Activated T-cell treated with anti-CD3 and anti-CD28 coated beads, Interleukin-2, amount 50 U/mL, for 72 hours (primary cell): ENCODE measurements at regions not wholly inside any gene's neighbourhood (a gene's known extent, or its start where the extent isn't known, plus 50 kb on each side); places are given as distances from the start of the nearest gene placed in this dataset.

ENCODE experiments used
- ATAC-seq, 2 donors: fragments of 150-1000 bp; cut with Tn5 transposase; replicated peaks in 1 of 2; 2 replicates each; pipeline ENCODE4 v1.10.0; 2021; ENCODE audit warnings: moderate library complexity in 2 of 2, mild to moderate bottlenecking in 1 of 2
- DNase-seq, 2 donors: peaks; one replicate each; pipeline ENCODE4 v3.0.0; 2021 to 2022; ENCODE audit warnings: mixed read lengths in 1 of 2
- H3K27ac Mint-ChIP-seq: one replicate; pipeline ENCODE4 v1.8.0; 2022; ENCODE audit warnings: mild to moderate bottlenecking, moderate library complexity, mixed read lengths
- H3K27me3 Mint-ChIP-seq: one replicate; pipeline ENCODE4 v1.8.0; 2022; ENCODE audit warnings: low read depth, mixed read lengths
- H3K36me3 Mint-ChIP-seq, 2 donors: one replicate each; pipeline ENCODE4 v1.8.0; 2022; ENCODE audit warnings: mixed read lengths in 2 of 2, mild to moderate bottlenecking in 1 of 2; ENCODE audit not compliant: insufficient read depth in 2 of 2
- H3K4me1 Mint-ChIP-seq: one replicate; pipeline ENCODE4 v1.8.0; 2022; ENCODE audit warnings: low read depth, mixed read lengths
- H3K4me3 Mint-ChIP-seq, 2 donors: one replicate each; pipeline ENCODE4 v1.8.0; 2022; ENCODE audit warnings: mild to moderate bottlenecking in 2 of 2, mixed read lengths in 2 of 2, moderate library complexity in 2 of 2
- H3K9me3 Mint-ChIP-seq, 2 donors: one replicate each; pipeline ENCODE4 v1.8.0; 2022; ENCODE audit warnings: mixed read lengths in 2 of 2

DNA sequence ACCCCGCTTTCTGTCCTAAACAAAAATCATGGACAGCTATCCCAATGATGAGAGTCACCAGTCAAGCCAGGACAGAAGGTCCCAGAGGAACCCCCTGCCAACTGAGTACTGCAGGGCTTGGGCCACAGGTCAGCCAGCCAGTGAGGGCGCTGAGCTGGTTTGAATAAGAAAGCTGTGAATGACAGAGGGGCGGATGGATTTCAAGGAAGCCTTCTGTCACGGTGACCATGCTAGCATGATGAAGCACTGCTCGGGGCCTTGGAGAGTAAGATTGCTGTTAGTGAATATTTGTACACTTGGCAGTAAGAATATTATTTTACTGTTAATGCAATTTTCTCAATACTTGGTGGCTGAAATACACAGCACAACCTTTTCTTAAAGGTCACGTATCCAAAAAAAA is 734.0 kb upstream of the NR2F2 start:
- Mint-ChIP-seq H3K27me3 (peaks cover 14% of the 10 kb centered on the region), H3K9me3 (no peaks in the 10 kb centered on the region), H3K4me3 (no peak overlapping the region), H3K27ac (no peak overlapping the region), H3K4me1 (no peaks in the 10 kb centered on the region), H3K36me3 (no peaks in the 10 kb centered on the region)
- DNase-seq: no peak
- no peak for ATAC-seq

GRCh38 chr15:95598251-95598855 is 732.1 kb upstream of the NR2F2 start:
- peaks cover 20% of the 10 kb centered on the region for H3K27me3 Mint-ChIP-seq
- no peaks in the 10 kb centered on the region for H3K4me1 Mint-ChIP-seq
- H3K9me3 Mint-ChIP-seq: no peaks in the 10 kb centered on the region
- ATAC-seq: no peak
- DNase-seq: no peak
- H3K27ac Mint-ChIP-seq: no peak overlapping the region
- H3K4me3 Mint-ChIP-seq: no peak overlapping the region
- no peaks in the 10 kb centered on the region for H3K36me3 Mint-ChIP-seq

GRCh38 chr15:95600367-95600766 is 730.1 kb upstream of the NR2F2 start:
- Mint-ChIP-seq H3K9me3 (no peaks in the 10 kb centered on the region), H3K36me3 (no peaks in the 10 kb centered on the region), H3K27me3 (peaks cover 18% of the 10 kb centered on the region), H3K27ac (no peak overlapping the region), H3K4me1 (no peaks in the 10 kb centered on the region), H3K4me3 (no peak overlapping the region)
- DNase-seq (no peak), ATAC-seq (no peak)

DNA sequence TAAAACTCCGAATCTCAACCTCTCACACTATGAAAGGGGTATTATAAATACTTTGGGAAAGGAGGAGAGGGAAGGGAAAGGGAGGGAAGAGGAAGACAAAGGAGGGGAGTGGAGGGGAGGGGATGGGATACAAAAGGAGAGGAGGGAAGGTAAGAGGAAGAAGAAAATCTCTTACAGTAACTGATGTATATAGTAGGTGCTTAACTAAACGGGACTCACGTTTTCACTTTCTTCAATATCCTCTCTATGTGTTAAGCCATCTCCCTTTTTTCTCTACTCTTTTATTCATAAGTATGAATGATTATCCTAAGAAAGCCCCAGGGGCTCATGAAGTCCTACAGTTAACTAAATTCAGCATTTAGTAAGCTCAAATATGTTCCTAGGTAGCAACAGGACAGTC is 729.6 kb upstream of the NR2F2 start:
- ATAC-seq (no peak), DNase-seq (no peak)
- Mint-ChIP-seq H3K4me3 (no peak overlapping the region), H3K4me1 (no peaks in the 10 kb centered on the region), H3K27ac (no peak overlapping the region), H3K27me3 (peaks cover 13% of the 10 kb centered on the region), H3K9me3 (no peaks in the 10 kb centered on the region), H3K36me3 (no peaks in the 10 kb centered on the region)

DNA sequence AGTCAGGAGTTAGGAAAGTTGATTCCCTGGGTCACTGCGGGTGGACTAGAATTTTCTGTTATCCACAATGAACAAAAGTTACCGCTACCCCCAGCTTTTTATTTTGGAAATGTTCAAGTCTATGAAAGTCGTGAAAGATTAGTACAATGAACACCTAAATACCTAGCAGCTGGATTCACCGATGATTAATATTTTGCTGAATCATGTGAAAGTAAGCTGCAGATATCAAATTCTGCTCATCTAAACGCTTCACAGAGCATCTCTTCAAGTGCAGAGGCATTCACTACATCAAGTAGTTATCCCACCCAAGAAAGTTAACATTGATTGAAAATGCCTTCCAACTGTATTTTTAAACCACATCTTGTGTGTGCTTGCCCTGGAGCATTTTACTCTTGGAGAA is 729.0 kb upstream of the NR2F2 start:
- no peaks in the 10 kb centered on the region for H3K9me3 Mint-ChIP-seq
- peaks cover 13% of the 10 kb centered on the region for H3K27me3 Mint-ChIP-seq
- H3K27ac Mint-ChIP-seq: no peak overlapping the region
- ATAC-seq (no peak), DNase-seq (no peak)
- H3K36me3 Mint-ChIP-seq: no peaks in the 10 kb centered on the region
- no peak overlapping the region for H3K4me3 Mint-ChIP-seq
- H3K4me1 Mint-ChIP-seq: no peaks in the 10 kb centered on the region

GRCh38 chr15:95603802-95604201 is 726.7 kb upstream of the NR2F2 start:
- H3K4me1 Mint-ChIP-seq: no peaks in the 10 kb centered on the region
- ATAC-seq: no peak
- H3K9me3 Mint-ChIP-seq: no peaks in the 10 kb centered on the region
- peaks cover 13% of the 10 kb centered on the region for H3K27me3 Mint-ChIP-seq
- H3K4me3 Mint-ChIP-seq: no peak overlapping the region
- DNase-seq: no peak
- no peak overlapping the region for H3K27ac Mint-ChIP-seq
- no peaks in the 10 kb centered on the region for H3K36me3 Mint-ChIP-seq

DNA sequence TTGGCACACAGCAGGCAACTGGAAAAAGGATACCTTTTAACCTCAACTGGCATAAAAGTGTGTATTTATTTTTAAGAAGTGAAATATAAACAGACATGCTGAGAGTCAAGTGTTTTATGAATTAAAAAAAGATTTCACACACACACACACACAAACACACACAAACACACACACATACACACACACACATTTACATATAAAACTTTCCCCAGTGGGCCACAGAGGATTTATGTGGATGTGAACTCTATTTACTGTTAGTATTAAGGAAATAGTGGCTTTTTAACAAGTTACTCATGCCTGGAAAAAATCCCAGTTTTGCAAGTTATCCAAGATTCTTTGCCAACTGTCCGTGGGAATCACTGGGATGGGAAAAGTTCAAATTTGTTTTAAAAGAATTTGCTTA is 725.9 kb upstream of the NR2F2 start:
- H3K9me3 Mint-ChIP-seq: no peaks in the 10 kb centered on the region
- H3K4me1 Mint-ChIP-seq: no peaks in the 10 kb centered on the region
- no peak for DNase-seq
- H3K36me3 Mint-ChIP-seq: no peaks in the 10 kb centered on the region
- no peak overlapping the region for H3K4me3 Mint-ChIP-seq
- no peak for ATAC-seq
- H3K27ac Mint-ChIP-seq: no peak overlapping the region
- peaks cover 13% of the 10 kb centered on the region for H3K27me3 Mint-ChIP-seq

- Mint-ChIP-seq H3K4me3 (no peak overlapping the region), H3K36me3 (no peaks in the 10 kb centered on the region), H3K27me3 (peaks cover 13% of the 10 kb centered on the region), H3K27ac (no peak overlapping the region), H3K9me3 (no peaks in the 10 kb centered on the region), H3K4me1 (no peaks in the 10 kb centered on the region)
- no peak for ATAC-seq
- DNase-seq: no peak
Measured at GRCh38 chr15:95605098-95605497, 725.4 kb upstream of the NR2F2 start.

- ATAC-seq (no peak), DNase-seq (no peak)
- Mint-ChIP-seq H3K9me3 (no peaks in the 10 kb centered on the region), H3K4me1 (no peaks in the 10 kb centered on the region), H3K36me3 (no peaks in the 10 kb centered on the region), H3K4me3 (no peak overlapping the region), H3K27me3 (peaks cover 13% of the 10 kb centered on the region), H3K27ac (no peak overlapping the region)
Measured at GRCh38 chr15:95606551-95606950, 723.9 kb upstream of the NR2F2 start.

DNA sequence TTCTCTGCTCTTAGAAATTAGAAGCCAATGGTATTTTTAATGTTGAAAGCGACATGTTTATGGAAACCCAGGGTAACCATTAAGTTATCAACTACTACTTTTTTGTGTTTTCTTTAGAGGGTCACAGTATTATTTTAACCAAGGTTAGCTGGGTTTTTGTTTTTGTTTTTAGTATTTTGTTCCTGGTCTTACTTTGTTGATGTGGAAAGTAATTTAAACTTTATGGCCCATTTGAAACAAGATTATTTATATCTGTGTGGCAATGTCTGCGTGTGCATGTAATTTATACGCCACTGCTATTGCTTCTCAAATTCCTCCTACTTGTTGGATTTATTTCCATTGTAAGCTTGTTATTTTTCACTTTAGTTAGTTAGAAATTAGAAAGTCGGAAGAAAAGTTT is 722.1 kb upstream of the NR2F2 start:
- DNase-seq: no peak
- H3K4me3 Mint-ChIP-seq: no peak overlapping the region
- no peak overlapping the region for H3K27ac Mint-ChIP-seq
- no peaks in the 10 kb centered on the region for H3K4me1 Mint-ChIP-seq
- ATAC-seq: no peak
- no peaks in the 10 kb centered on the region for H3K36me3 Mint-ChIP-seq
- peaks cover 6% of the 10 kb centered on the region for H3K27me3 Mint-ChIP-seq
- H3K9me3 Mint-ChIP-seq: no peaks in the 10 kb centered on the region

DNA sequence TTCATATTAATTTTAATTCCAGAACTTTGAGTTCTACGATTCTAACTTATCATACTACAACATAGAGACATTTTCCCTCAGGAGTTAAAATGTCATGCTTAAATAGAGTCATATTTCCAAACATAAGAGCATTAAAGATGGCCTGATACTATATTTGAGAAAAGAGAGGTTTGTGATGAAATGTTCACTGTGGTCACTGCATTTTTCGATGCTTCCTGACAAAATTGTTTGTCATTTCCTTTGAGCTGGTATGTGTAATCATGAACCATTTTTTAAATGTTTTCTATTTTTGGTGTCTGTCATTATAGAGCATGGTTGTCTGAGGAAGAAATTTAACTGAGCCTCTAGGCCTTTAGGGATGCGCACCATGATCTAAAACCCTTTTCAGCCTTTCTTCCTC is 721.4 kb upstream of the NR2F2 start:
- ATAC-seq (no peak), DNase-seq (no peak)
- Mint-ChIP-seq H3K36me3 (no peaks in the 10 kb centered on the region), H3K4me1 (no peaks in the 10 kb centered on the region), H3K27ac (no peak overlapping the region), H3K27me3 (peaks cover 2% of the 10 kb centered on the region), H3K4me3 (no peak overlapping the region), H3K9me3 (no peaks in the 10 kb centered on the region)

DNA sequence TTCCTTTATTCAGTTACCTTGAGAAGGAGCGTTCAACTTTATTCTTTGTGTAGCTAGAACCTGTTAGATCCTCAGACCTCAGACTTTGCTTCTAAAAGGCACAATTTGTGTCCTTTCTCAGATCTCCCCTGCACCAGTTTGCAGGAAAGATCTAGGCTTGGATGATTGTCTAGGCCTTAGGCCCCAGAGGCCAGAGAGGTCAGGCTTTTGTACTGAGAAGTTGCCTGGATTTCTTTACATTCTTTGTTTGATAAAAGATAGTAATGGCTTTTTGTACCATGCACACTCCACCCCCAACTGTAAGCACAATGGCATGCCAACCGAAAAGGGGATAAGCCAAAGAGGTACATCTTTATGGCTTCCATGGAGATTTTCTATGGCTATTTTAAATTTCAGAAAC is 719.6 kb upstream of the NR2F2 start:
- H3K9me3 Mint-ChIP-seq: no peaks in the 10 kb centered on the region
- no peaks in the 10 kb centered on the region for H3K36me3 Mint-ChIP-seq
- H3K27ac Mint-ChIP-seq: no peak overlapping the region
- DNase-seq: no peak
- ATAC-seq: no peak
- H3K27me3 Mint-ChIP-seq: no peaks in the 10 kb centered on the region
- no peak overlapping the region for H3K4me3 Mint-ChIP-seq
- no peaks in the 10 kb centered on the region for H3K4me1 Mint-ChIP-seq

DNA sequence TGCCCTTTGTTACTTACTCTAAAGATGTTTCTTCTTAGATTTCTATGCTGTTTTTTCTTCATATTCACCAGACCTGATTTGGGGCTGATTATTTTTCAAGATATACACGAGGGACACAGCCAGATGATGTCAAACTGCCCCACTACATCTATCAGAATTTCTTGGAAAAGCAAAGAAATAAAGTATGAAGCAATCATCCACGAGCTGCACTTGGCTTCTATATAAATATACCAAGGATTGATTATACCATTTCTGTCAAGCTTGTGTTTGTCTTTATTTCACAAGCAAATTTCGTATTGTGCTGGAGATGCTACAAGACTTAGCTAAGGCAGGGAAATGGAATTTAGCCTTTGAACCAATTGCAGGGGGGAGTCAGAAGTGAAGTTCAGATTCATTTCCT is 715.1 kb upstream of the NR2F2 start:
- no peaks in the 10 kb centered on the region for H3K27me3 Mint-ChIP-seq
- ATAC-seq: no peak

GRCh38 chr15:95616306-95616705 is 714.2 kb upstream of the NR2F2 start:
- Mint-ChIP-seq H3K9me3 (peaks cover 0 to 2% of the 10 kb centered on the region in 2 donors), H3K36me3 (peaks cover 0 to 2% of the 10 kb centered on the region in 2 donors), H3K4me1 (peaks cover 10% of the 10 kb centered on the region), H3K4me3 (no peak overlapping the region), H3K27me3 (no peaks in the 10 kb centered on the region), H3K27ac (no peak overlapping the region)
- no peak for ATAC-seq
- no peak for DNase-seq

More for the DNA sequence above, 715.1 kb upstream of the NR2F2 start:
- H3K4me3 Mint-ChIP-seq: no peak overlapping the region
- no peak overlapping the region for H3K27ac Mint-ChIP-seq
- no peak for DNase-seq
- H3K36me3 Mint-ChIP-seq: no peaks in the 10 kb centered on the region
- H3K4me1 Mint-ChIP-seq: peaks cover 1% of the 10 kb centered on the region
- no peaks in the 10 kb centered on the region for H3K9me3 Mint-ChIP-seq
